Suprapubic skin (tissue), 4 donors: ENCODE measurements at regions not wholly inside any gene's neighbourhood (a gene's known extent, or its start where the extent isn't known, plus 50 kb on each side); places are given as distances from the start of the nearest gene placed in this dataset.

Experiments
- CTCF ChIP-seq, 2 donors: fragments of 200-600 bp in 1 of 2; fragments of 450-650 bp in 1 of 2; sonication (generic) in 1 of 2; IDR thresholded peaks; one replicate each; pipeline ENCODE4 v1.5.1; 2016 to 2019; ENCODE audit warnings: antibody characterized with exemption in 2 of 2, mild to moderate bottlenecking in 1 of 2, moderate library complexity in 1 of 2
- POLR2A ChIP-seq, 2 donors: fragments of 450-650 bp; IDR thresholded peaks; one replicate each; pipeline ENCODE4 v1.6.1; 2017; ENCODE audit warnings: antibody characterized with exemption in 2 of 2, mild to moderate bottlenecking in 2 of 2, moderate library complexity in 2 of 2
- POLR2AphosphoS5 ChIP-seq, 3 donors: sonication (generic); formaldehyde crosslinking; IDR thresholded peaks; one replicate each; pipeline ENCODE4 v1.6.1; 2017; ENCODE audit warnings: antibody characterized with exemption in 3 of 3

- no peak for TF ChIP-seq CTCF (IDR thresholded peaks at IDR 0.05)
- TF ChIP-seq POLR2A (IDR thresholded peaks at IDR 0.05): no peak
- no peak for TF ChIP-seq POLR2AphosphoS5 (IDR thresholded peaks at IDR 0.05)
Observed at GRCh38 chr15:97687654-97688053, 272.8 kb upstream of the ARRDC4 start.
